ENCODE measurements at regions not wholly inside any gene's neighbourhood (a gene's known extent, or its start where the extent isn't known, plus 50 kb on each side); places are given as distances from the start of the nearest gene placed in this dataset.

- DNase-seq, result no peak
These were observed 60.3 kb downstream of the SEC61B start for GRCh38 chr9:99282406-99282805.

- no peak for DNase-seq
These were observed 63.9 kb downstream of the SEC61B start for GRCh38 chr9:99285965-99286364.

- DNase-seq, result no peak
These were observed 64.5 kb downstream of the SEC61B start for GRCh38 chr9:99286536-99286935.

- DNase-seq, result no peak
These were observed 65.6 kb downstream of the SEC61B start for GRCh38 chr9:99287641-99288040.

GRCh38 chr9:99288830-99289229, 66.7 kb downstream of the SEC61B start:
- no peak for DNase-seq

GRCh38 chr9:99294850-99295461, 72.9 kb downstream of the SEC61B start:
- no peak for DNase-seq

GRCh38 chr9:99296291-99296951, 74.3 kb downstream of the SEC61B start:
- peak; percentile 42 for DNase-seq

GRCh38 chr9:99298614-99299013, 76.5 kb downstream of the SEC61B start:
- no peak for DNase-seq

GRCh38 chr9:99299211-99300102, 77.4 kb downstream of the SEC61B start:
- DNase-seq, result peak; percentile 11

GRCh38 chr9:99300103-99300439, 78.0 kb downstream of the SEC61B start:
- DNase-seq, result no peak

GRCh38 chr9:99300603-99301002, 78.5 kb downstream of the SEC61B start:
- DNase-seq, result no peak

GRCh38 chr9:99303177-99303576, 81.1 kb downstream of the SEC61B start:
- no peak for DNase-seq

- DNase-seq, result no peak
These were observed 83.0 kb downstream of the SEC61B start for GRCh38 chr9:99305124-99305523.

- DNase-seq, result no peak
These were observed 84.0 kb downstream of the SEC61B start for GRCh38 chr9:99305820-99306811.

GRCh38 chr9:99307851-99308250, 85.8 kb downstream of the SEC61B start:
- peak; percentile 22 for DNase-seq

GRCh38 chr9:99309141-99309939, 87.3 kb downstream of the SEC61B start:
- DNase-seq, result no peak

GRCh38 chr9:99312736-99313135, 90.7 kb downstream of the SEC61B start:
- DNase-seq, result no peak

- DNase-seq, result no peak
These were observed 97.0 kb downstream of the SEC61B start for GRCh38 chr9:99319048-99319447.

GRCh38 chr9:99322299-99322698, 100.2 kb downstream of the SEC61B start:
- DNase-seq, result no peak

GRCh38 chr9:99326112-99326916, 104.2 kb downstream of the SEC61B start:
- no peak for DNase-seq

GRCh38 chr9:99326917-99327189, 104.8 kb downstream of the SEC61B start:
- no peak for DNase-seq
